NOMO-1 (cell line): ENCODE measurements at regions not wholly inside any gene's neighbourhood (a gene's known extent, or its start where the extent isn't known, plus 50 kb on each side); places are given as distances from the start of the nearest gene placed in this dataset.
"Not testable (repeated sequence)": the region's sequence is repeated elsewhere in the genome, so short reads cannot be mapped to it uniquely, and the experiment has no call there.

Source experiments
- DNase-seq, 2 experiments: peaks; one replicate each; lab custom pipeline; 2025; ENCODE audit not compliant: unreplicated experiment in 2 of 2; lab: John Stamatoyannopoulos, UW

DNA sequence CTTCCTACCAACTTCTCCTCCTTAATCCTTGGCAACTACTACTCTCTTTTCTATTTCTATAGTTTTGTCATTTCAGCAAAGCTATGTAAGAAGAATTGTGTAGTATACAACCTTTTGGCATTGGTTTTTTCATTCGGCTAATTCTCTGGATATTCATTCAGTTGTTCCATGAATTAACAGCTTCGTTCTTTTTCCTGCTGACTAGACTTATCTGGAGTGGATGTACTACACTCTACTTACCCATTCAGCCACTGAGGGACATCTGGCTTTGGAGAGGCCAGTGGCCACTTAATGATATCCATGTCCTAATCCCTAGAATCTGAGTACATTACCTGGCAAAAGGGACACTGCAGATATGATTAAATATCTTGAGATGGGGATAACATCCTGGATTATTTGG, 623.9 kb downstream of the DOK5 start:
- DNase-seq = no peak

DNA sequence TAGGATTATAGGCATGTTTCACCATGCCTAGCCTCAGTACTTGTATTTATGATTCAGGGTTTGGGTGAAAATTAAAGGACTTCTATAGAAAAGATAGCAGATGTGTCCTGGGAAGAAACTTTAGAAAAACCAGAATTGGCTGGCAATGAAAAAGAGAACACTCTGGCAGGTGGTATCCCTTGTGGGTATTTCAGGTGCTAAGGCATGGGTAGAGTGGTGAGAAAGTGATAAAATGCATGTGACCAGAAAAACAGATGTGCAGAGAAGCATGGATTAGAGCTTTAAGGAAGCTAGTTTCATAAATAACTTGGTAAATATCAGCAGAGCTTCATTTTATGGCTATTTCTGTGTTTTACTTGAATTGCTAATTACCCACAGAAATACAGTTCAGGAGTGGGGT, 622.2 kb downstream of the DOK5 start:
- DNase-seq = no peak

DNA sequence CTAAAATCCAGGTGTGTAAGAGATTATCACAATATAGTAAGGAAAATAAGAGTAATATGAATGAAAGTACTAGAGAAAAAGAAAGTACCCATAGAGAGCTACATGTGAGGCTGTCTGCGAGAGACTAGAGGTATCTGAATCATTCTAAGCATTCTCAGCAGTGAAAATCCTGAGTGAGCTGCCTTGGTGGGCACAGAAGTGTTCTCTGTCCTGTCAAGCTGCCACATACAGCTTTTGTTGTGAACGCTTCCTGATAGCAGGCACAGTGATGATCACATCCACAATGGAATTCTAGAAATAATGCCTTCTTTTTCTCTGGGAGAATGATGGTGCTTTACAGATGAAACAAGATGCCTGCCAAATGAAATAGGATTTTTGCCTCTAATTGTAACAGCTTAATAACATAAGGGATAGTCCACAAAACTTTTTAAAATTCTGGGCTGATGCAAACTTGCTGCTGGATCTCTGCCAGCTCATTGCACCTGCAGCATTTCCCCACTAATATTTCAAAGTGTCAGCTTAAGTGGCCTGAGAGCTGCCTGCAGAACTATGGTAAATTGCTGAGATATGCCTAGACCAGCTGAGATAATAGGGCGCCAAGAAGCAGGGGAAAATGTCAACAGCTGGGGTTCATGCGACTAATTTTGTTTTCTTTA, 620.5 kb downstream of the DOK5 start:
- DNase-seq = no peak

DNA sequence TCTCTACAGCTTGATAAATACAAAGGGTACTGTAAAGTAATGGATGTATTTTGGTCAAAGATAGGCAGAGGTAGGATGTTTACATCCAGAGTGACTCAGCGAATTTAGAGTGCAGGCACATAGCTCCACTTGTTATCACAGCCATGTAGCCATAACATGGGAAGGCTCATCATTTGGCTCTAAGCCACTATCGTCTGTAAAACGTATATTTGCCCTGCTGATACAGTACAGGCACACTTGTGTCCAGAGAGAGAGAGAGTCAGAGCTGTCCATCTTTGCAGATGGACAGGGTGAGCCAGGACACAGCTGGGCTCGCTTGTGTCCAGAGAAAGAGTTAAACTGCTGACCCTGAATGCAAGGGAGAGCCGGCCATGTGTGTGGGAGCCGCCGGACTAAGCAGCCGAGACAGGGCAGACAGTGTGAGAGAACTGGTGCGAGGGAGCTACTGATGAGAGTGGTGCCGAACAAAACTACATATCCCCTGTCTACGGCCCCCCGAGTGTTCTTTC, 619.0 kb downstream of the DOK5 start:
- no peak for DNase-seq

DNA sequence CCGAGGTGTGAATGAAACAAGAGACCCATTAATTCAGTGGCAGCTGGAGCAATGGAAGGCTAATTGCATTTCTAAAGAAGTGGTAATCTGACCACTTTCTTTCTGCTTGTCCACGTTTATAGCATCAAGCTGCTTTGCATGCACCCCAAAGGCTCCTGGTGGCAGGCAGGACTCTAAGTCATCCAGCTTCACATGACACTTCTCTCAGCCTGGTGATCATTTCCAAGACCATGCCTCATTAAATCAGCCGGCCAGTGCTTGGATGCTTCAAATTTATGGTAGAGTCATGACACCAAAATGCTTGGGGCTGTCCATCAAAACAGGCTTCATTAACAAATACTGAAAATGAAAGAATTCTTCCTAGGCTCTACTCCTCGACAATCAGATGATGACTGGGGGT, 614.9 kb downstream of the DOK5 start:
- DNase-seq = no peak

DNA sequence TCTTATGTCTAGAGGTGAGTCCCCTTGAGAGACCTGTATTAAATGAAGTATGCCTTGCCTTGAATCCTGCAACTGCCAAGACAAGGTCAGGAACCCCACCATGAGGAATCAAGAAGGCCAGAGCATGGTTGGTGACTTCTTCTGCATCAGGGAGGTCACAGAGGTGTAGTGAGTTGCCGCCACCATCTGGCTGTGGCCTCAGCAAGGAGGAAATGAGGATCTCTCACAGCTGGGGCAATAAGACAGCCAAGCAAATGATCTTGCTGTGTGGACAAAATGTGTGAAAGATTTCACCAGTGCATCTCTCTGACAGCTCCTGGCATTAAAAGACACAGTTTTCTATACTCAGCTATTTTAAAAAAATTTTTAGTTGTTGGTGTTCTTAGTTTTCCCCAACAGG, 611.0 kb downstream of the DOK5 start:
- no peak for DNase-seq

DNA sequence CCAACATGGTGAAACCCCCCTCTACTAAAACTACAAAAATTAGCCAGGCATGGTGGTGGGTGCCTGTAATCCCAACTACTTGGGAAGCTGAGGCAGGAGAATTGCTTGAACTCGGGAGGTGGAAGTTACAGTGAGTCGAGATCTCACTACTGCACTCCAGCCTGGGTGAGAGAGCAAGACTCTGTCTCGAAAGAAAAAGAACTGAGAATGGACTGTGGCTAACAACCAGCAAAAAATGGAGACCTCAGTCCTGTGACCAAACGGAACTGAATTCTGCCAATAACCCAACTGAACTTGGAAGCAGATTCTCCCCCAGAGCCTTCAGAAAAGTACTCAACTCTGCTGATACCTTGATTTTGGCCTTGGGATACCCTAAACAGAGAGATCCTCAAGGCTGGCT, 604.5 kb downstream of the DOK5 start:
- no peak for DNase-seq

DNA sequence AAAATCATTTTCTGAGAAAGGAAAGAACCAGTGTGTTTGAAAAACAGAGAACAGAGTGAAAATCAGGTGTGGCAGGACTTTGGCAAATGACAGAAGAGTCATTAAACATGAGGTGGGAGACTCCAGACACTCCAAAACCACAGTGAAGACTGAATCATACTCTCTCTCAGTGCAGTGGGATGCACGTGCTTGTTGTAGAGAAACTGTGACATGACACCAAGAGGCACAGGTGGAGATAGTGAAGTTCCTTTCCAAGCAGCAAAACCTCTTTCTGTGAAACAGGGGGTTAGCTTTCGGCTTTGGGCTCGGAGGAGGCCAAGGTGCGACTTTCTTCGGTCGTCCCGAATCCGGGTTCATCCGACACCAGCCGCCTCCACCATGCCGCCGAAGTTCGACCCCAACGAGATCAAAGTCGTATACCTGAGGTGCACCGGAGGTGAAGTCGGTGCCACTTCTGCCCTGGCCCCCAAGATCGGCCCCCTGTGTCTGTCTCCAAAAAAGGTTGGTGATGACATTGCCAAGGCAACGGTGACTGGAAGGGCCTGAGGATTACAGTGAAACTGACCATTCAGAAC, 599.0 kb downstream of the DOK5 start:
- DNase-seq = not testable (repeated sequence)

DNA sequence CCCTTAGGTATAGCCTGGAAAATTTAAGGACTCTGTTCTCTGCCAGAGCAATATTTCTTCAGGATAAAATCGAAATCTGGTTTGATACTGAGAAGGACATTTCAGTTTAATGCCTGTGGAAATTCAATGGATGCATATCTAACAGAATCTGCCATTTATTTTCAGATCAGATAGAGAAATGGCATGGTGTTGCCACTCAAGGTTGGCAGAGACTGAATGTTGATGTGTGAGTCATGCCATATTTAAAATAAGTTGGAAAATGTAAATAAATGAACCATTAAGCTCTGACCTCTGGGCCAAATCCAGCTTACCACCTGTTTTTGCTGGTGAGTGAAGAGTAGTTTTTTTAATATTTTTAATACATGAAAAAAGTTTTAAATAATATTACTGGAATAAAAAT, 594.6 kb downstream of the DOK5 start:
- DNase-seq = no peak

DNA sequence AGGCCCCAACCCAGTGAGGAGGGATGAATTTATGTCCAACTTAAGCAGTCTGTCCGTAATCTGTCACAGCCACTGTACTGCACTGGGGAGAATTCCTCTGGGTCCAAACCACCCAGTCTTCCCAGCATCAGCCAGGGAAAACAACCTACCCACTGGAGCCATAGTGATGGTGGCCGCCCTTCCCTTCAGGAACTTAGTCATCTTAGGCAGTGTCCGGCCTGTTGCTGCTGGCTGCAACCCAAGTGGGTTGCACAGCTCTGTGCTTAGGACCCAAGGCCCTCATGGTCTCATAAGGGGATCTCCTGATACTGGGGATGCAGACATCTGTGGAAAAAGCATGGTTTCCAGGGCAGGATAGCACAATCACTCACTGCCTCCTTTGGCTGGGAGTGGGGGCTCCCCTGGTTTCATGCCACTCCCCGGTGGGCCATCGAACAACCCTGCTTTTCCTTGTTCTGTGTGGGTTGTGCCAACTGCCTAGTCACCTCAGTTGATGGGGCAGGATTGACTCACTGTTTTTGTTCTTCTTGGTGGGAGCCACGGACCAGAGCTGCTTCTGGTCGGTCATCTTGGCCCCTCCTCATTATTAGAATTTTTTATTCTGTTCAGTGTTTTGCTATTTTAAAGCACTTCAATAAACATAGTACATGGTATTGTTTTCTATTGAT, 591.9 kb downstream of the DOK5 start:
- DNase-seq = no peak

DNA sequence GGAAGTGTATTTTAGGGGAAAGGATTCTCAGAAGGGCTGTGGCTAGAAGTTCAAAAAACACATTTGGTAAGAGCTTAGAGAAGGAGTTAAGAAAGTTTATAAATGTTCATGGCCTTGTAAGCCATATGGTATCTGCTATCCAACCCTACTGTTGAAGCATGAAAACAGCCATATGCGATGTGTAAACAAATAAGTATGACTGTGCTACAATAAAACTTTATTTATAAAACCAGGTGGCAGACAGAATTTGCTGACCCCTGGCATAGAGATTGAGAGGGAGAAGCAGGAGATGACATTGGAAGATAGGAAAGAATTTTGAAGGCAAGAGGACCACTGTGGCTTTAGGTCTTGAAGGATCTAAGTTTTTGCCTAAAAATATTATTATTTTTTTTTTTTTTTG, 583.5 kb downstream of the DOK5 start:
- DNase-seq = no peak

DNA sequence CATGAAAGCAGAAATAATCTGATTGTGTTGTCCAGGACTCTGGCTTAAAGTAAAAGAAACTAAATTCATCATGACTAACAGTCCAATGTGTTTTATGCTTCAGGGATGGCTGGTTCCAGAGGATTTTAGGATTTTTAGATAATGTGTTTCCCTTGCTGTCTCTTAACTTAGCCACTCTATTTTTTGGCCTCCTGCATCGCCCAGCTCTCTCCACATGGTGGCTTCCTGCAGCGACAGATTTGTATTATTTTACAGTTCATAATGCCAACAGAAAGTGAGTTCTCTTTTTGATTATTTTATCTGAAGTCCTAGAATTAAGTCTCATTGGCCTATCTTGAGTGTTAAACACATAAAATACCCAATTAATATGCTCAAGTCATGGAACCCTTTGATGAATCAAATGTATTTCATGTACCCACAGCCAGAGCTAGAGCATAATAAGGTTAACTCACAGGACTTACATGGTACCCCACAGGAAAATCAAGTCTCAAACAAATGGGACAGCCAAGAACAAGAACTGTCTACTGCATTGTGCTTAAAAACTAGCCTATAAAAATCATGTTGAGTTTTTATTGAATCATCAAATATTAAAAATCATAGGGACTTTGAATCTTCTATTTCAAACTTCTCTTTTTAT, 582.5 kb downstream of the DOK5 start:
- DNase-seq = no peak

DNA sequence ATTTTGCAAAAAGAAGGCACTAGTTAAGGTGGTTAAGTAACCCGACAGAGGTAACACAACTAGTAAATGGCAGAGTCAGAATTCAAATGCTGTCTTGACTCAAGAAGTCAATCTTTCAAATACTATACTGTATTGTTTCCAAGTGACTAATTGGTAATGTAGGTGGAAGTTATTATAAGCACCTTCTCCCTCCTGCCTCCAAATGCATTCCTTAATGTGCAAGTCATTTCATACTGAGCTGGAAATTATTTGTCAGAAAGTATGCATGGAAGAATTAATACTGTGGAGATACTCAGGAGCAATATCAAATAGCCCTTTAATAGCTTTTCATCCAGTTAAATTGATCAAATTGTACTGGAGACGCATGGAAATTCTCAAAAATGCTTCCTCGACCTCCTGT, 579.1 kb downstream of the DOK5 start:
- DNase-seq = no peak

DNA sequence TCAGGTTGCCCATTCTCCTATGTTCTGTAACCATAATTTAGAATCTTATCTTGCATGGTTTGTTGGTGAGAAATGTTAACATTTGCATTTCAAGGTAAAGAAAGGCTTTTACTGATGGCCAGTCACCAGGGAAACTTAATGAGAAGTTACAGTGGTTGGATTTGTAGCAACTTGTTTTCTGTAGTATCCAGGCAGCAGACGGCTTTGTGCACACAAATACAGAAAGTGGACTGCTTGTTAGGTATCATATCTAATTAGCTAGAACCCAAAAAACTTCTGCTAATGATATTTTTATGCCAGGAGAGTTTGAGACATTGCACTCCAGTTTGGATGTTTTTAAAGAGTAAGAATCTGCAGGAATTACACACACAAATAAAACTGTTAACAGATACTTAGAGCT, 578.0 kb downstream of the DOK5 start:
- no peak for DNase-seq

DNA sequence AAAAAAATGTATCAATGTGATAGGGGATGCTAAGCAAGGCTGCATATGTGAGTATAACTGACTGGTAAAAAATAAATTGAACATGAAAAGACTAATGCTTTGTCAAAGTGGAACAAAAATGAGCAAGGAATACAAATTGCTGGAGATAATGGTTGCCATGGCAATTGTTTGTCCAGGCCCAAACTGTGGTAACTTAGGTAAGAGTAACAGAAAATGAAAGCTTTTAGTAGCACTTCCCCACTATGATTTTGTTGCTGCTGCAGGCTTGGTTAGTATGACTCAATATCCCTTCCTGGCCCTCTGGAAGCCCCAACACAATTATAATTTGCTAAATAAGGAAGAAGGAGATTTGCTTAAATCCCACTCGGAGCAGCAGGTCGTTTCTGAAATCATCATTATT, 577.1 kb downstream of the DOK5 start:
- no peak for DNase-seq

DNA sequence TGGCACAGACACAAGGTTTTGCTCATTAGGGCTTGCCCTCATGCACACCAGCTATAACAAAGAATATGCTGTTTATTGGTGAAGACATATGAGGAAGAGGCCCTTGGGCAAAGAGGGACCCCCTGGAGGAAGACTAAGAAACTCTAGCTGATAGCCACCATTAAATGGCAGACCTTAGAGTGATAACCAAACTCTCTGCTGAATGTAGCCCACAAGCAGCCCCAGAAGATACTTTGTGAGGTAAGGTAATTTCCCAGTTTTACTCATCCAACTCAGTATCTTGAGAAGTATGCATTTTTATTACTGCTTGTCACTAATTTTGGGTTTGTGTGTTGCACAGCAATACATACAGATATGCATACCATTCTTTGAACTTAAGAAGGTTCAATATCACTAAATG, 563.3 kb downstream of the DOK5 start:
- DNase-seq = no peak

DNA sequence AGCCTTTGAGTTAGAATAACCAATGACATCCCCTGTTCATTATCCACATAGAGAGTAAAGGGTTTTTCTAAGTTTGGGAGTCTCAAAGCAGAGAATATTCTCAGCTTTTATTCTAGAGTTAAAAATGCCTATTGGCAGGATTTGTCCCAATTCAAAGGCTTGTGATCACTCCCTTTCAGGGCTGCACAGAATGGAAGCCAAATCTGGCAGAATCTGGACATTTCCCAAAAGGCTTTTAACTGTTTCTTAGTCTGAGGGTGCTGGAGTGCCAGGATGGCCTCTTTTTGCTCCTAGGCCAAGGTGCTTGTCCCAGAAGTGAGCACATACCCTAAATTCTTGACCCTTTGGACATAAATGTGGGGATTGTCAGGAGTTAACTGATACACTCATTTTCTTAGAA, 556.6 kb downstream of the DOK5 start:
- DNase-seq = no peak

DNA sequence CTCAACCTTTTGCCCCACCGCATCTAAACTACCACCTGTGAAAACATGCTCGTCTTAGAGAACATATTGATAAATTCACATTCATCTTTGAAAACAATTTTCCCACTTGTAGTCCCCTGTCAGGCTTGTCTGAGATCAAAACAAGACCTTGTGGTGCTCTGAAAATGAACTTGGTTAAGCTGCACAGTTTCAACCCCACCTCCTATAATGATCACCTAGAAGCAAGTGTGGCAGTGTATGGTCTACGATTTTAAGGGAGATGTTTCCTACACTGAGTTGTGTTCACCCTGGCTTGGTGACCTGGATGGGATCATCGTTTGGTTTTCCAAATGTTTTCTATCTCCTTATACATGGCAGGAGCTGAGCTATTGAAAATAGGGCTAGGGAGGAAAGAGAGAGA, 539.4 kb downstream of the DOK5 start:
- DNase-seq = no peak

DNA sequence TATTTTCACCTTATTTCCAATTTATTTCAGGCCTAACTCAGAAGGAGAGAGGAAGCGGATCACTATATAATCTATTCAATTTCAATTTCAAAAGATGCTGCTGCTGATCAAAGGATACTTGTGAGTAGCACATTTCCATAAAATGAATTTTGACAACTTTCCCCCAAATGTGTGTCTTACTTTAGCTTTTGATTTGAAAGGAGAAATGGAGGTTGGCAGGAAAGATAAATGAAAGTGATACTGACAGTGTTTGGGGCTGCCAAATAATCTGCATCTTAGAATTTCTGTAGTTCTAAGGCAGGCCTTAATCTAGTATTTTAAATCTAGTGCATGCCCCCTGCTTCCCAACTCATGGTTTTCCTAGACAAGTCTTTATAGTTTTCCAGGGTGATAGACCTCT, 535.4 kb downstream of the DOK5 start:
- no peak for DNase-seq

DNA sequence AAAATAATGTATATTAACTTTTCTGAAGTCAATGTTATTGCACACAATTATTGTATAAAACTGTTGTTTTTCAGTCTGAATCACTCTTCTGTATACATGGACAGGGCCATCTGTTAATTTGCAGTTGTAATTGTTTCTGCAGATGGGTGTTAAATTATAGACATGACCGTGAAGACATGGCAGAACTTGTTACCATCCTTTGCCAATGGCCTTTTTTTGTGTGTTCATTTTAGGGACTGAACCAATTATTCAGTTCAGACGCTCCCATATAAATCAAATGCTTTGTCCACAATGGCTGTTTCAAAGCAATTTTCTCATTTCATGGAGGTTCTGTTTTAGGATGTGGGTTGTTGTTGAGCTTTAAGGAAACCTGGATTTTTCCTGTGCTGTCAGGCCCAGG, 533.7 kb downstream of the DOK5 start:
- no peak for DNase-seq

DNA sequence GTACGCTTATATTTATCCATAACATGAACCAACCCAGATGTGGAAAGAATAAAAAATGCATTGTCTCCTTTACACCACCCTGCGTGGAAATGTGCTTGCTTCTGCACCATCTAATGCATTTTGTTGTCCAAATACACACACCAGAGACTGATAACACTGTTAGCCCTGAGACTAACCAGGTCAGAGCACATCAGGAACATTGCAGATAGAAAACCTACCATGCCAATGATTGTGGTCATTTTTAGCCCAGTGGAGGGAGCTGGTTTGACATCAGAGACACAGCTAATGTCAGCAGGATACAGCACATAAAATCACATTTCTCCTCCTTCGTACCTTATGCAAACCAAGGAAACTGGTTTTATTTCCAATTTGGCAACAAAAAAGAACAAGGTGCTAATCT, 528.7 kb downstream of the DOK5 start:
- no peak for DNase-seq

DNA sequence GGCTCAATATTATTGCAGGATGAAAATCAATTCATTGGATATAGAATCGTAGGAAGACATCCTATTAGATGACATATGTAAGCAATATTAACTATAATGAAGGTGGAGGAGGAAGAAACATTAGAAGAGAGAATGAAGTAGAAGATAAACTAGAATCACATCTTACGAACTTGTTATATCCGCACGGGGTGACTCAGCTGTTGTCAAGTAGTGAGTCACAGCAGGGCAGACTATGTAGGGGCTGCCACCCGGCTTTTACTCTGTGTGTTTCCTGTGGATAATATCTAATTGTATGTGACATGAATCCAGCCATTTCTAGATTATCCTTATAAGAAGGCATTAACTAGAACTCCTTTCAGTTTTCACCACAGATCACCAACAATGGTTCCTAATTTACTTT, 520.2 kb downstream of the DOK5 start:
- no peak for DNase-seq
